ENCODE measurements at regions not wholly inside any gene's neighbourhood (a gene's known extent, or its start where the extent isn't known, plus 50 kb on each side); places are given as distances from the start of the nearest gene placed in this dataset.
"Not testable (repeated sequence)": the region's sequence is repeated elsewhere in the genome, so short reads cannot be mapped to it uniquely, and the experiment has no call there.

DNA sequence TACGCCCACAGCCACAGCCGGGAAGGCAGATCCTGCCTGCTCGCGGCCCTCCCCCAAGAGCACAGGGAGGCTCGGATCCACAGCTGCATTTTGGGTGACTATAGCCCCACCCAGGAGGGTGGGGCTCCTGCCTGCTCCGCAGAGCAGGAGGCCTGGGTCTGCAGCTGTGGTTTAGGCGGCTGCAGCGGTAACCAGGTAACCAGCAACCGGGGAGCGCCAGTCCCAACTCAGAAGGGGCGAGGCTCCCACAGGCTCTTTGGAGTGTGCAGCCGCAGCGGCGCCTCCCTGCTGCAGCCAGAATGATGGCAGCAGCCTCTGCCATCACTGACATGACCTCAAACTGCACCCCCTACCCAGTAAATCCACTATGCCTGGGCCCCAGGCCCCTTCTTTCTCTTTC lies 148.0 kb upstream of the F9 start:
- no peak overlapping the region for H3K4me3 ChIP-seq (ENCODE audit: low read depth, low read length)
- TF ChIP-seq, protein P1, sequence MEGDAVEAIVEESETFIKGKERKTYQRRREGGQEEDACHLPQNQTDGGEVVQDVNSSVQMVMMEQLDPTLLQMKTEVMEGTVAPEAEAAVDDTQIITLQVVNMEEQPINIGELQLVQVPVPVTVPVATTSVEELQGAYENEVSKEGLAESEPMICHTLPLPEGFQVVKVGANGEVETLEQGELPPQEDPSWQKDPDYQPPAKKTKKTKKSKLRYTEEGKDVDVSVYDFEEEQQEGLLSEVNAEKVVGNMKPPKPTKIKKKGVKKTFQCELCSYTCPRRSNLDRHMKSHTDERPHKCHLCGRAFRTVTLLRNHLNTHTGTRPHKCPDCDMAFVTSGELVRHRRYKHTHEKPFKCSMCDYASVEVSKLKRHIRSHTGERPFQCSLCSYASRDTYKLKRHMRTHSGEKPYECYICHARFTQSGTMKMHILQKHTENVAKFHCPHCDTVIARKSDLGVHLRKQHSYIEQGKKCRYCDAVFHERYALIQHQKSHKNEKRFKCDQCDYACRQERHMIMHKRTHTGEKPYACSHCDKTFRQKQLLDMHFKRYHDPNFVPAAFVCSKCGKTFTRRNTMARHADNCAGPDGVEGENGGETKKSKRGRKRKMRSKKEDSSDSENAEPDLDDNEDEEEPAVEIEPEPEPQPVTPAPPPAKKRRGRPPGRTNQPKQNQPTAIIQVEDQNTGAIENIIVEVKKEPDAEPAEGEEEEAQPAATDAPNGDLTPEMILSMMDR (IDR thresholded peaks at IDR 0.05; ENCODE audit: low read depth, low read length): no peak

GRCh38 chrX:139376547-139376946 lies 154.0 kb upstream of the F9 start:
- not testable (repeated sequence) for H3K4me3 ChIP-seq (ENCODE audit: low read depth, low read length)

DNA sequence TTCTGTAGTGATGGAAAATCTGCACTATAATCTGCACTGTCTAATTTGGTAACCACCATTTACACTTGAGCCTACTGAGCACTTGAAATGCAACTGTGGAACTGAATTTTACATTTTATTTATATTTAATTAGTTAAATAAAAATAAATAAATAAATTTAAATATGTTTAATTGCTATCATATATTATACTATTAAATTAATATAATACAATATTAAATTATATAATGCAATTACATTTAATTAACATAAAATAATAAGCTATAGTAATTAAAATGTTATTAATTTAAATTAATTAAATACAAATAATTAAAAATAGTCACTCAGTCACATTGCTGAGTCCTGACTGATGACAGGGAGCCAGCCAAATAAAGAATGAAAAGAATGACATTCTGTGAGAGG lies 170.2 kb upstream of the F9 start:
- no peak overlapping the region for H3K4me3 ChIP-seq (ENCODE audit: low read depth, low read length)
- TF ChIP-seq, protein P1 (IDR thresholded peaks at IDR 0.05; ENCODE audit: low read depth, low read length): no peak

DNA sequence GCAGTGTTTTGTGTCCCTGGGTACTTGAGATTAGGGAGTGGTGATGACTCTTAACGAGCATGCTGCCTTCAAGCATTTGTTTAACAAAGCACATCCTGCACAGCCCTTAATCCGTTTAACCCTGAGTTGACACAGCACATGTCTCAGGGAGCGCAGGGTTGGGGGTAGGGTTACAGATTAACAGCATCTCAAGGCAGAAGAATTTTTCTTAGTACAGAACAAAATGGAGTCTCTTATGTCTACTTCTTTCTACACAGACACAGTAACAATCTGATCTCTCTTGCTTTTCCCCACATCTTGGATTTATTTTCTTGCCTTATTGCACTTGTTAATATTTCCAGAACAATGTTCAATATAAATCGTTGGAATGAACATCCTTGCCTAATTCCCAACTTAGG lies 187.9 kb upstream of the F9 start:
- not testable (repeated sequence) for H3K4me3 ChIP-seq (ENCODE audit: low read depth, low read length)

DNA sequence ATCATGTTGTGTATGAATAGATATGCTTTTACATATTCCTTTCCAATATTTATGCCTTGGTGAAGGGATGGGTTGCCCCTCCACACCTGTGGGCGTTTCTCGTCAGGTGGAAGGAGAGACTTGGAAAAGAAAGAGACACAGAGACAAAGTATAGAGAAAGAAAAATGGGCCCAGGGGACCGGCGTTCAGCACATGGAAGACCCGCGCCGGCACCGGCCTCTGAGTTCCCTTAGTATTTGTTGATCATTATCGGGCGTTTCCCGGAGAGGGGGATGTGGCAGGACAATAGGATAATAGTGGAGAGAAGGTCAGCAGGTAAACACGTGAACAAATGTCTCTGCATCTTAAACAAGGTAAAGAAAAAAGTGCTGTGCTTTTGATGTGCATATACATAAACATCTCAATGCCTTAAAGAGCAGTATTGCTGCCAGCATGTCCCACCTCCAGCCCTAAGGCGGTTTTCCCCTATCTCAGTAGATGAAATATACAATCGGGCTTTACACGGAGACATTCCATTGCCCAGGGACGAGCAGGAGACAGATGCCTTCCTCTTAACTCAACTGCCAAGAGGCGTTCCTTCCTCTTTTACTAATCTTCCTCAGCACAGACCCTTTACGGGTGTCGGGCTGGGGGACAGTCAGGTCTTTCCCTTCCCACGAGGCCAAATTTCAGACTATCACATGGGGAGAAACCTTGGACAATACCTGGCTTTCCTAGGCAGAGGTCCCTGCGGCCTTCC lies 188.5 kb upstream of the F9 start:
- H3K4me3 ChIP-seq (ENCODE audit: low read depth, low read length): not testable (repeated sequence)

GRCh38 chrX:139332441-139332840 lies 198.1 kb upstream of the F9 start:
- TF ChIP-seq, protein P1 (IDR thresholded peaks at IDR 0.05; ENCODE audit: low read depth, low read length): no peak
- no peak overlapping the region for H3K4me3 ChIP-seq (ENCODE audit: low read depth, low read length)

- H3K4me3 ChIP-seq (ENCODE audit: low read depth, low read length): no peak overlapping the region
- TF ChIP-seq, protein P1 (IDR thresholded peaks at IDR 0.05; ENCODE audit: low read depth, low read length): no peak
Measured at GRCh38 chrX:139327355-139327754, 203.2 kb upstream of the F9 start.

DNA sequence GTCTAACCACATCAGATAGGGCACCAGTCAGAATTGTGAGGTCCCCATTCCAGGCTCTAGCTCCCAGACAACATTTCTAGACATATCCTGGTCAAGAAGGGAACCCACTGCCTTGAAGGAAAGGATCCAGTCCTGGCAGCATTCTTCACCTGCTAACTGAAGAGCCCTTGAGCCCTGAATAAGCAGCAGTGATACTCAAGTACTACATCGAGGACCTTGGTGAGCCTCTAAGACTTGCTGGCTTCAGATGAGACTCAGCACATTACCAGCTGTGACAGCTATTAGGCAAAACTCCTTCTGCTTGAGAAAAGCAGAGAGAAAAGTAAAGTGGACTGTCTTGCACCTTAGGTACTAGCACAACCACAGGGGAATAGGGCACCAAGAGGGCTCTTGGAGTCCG lies 205.8 kb upstream of the F9 start:
- H3K4me3 ChIP-seq (ENCODE audit: low read depth, low read length): no peak overlapping the region

DNA sequence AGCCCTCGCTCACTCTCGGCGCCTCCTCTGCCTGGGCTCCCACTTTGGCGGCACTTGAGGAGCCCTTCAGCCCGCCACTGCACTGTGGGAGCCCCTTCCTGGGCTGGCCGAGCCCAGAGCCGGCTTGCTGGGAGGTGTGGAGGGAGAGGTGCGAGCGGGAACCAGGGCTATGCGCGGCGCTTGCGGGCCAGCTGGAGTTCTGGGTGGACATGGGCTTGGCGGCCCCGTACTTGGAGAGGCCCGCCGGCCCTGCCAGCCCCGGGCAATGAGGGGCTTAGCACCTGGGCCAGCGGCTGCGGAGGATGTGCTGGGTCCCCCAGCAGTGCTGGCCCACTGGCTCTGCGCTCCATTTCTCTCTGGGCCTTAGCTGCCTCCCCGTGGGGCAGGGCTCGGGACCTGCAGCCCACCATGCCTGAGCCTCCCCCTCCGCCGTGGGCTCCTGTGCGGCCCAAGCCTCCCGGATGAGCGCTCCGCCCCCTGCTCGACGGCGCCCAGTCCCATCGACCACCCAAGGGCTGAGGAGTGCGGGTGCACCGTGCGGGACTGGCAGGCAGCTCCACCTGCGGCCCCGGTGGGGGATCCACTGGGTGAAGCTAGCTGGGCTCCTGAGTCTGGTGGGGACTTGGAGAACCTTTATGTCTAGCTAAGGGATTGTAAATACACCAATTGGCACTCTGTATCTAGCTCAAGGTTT lies 209.7 kb upstream of the F9 start:
- not testable (repeated sequence) for H3K4me3 ChIP-seq (ENCODE audit: low read depth, low read length)

More for the DNA sequence above, 205.8 kb upstream of the F9 start:
- TF ChIP-seq, protein P1 (IDR thresholded peaks at IDR 0.05; ENCODE audit: low read depth, low read length): no peak

GRCh38 chrX:139306675-139307074 lies 223.9 kb upstream of the F9 start:
- H3K4me3 ChIP-seq (ENCODE audit: low read depth, low read length): not testable (repeated sequence)

Measured in WI38 (cell line).